ENCODE measurements at regions not wholly inside any gene's neighbourhood (a gene's known extent, or its start where the extent isn't known, plus 50 kb on each side); places are given as distances from the start of the nearest gene placed in this dataset.

GRCh38 chr12:88409257-88409656 is 171.0 kb downstream of the KITLG start:
- H3K27ac ChIP-seq (ENCODE audit: low read depth, low read length): no peak overlapping the region
- no peak overlapping the region for H3K4me2 ChIP-seq (ENCODE audit: low read length)
- H3K79me2 ChIP-seq (ENCODE audit: insufficient read depth, low read length): no peaks in the 10 kb centered on the region
- Mint-ChIP-seq H3K4me1 (ENCODE audit: low read depth, unreplicated experiment) (peaks cover 5% of the 10 kb centered on the region), H3K36me3 (ENCODE audit: low read depth, unreplicated experiment) (no peaks in the 10 kb centered on the region), H3K4me3 (ENCODE audit: unreplicated experiment) (no peak overlapping the region), H3K27me3 (ENCODE audit: low read depth, unreplicated experiment) (no peaks in the 10 kb centered on the region), H3K27ac (ENCODE audit: unreplicated experiment) (no peak overlapping the region), H3K9me3 (ENCODE audit: unreplicated experiment) (no peaks in the 10 kb centered on the region)
- no peak overlapping the region for H3K4me3 ChIP-seq (ENCODE audit: insufficient read depth, low read depth, low read length)
- no peak overlapping the region for H3K9ac ChIP-seq (ENCODE audit: low read length)
- no peak overlapping the region for H2AFZ ChIP-seq (ENCODE audit: low read depth, low read length)
- DNase-seq (ENCODE audit: low read depth) (no peak), FAIRE-seq (no peak)
- H4K20me1 ChIP-seq (ENCODE audit: insufficient read depth, low read length): no peaks in the 10 kb centered on the region
- TF ChIP-seq CTCF (IDR thresholded peaks at IDR 0.05; ENCODE audit: insufficient read depth, low read depth, low read length) (no peak), EZH2 (IDR thresholded peaks at IDR 0.05; ENCODE audit: insufficient read depth, low read length) (no peak)
- H3K27me3 ChIP-seq (ENCODE audit: insufficient read depth, low read length): no peaks in the 10 kb centered on the region
- H3K36me3 ChIP-seq (ENCODE audit: insufficient read depth, low read length): no peaks in the 10 kb centered on the region
- H3K4me1 ChIP-seq (ENCODE audit: insufficient read depth, low read length): no peaks in the 10 kb centered on the region
- no peaks in the 10 kb centered on the region for H3K9me3 ChIP-seq (ENCODE audit: insufficient read depth, low read depth, low read length)

GRCh38 chr12:88411689-88412088 is 168.6 kb downstream of the KITLG start:
- no peak overlapping the region for H3K9ac ChIP-seq (ENCODE audit: low read length)
- no peaks in the 10 kb centered on the region for H3K79me2 ChIP-seq (ENCODE audit: insufficient read depth, low read length)
- peak; percentile 32 for FAIRE-seq
- H3K4me3 Mint-ChIP-seq (ENCODE audit: unreplicated experiment): no peak overlapping the region
- no peaks in the 10 kb centered on the region for H3K36me3 Mint-ChIP-seq (ENCODE audit: low read depth, unreplicated experiment)
- H3K27me3 ChIP-seq (ENCODE audit: insufficient read depth, low read length): no peaks in the 10 kb centered on the region
- no peak overlapping the region for H3K27ac Mint-ChIP-seq (ENCODE audit: unreplicated experiment)
- H3K36me3 ChIP-seq (ENCODE audit: insufficient read depth, low read length): no peaks in the 10 kb centered on the region
- peaks cover 5% of the 10 kb centered on the region for H3K4me1 Mint-ChIP-seq (ENCODE audit: low read depth, unreplicated experiment)
- no peak overlapping the region for H3K4me3 ChIP-seq (ENCODE audit: insufficient read depth, low read depth, low read length)
- DNase-seq (ENCODE audit: low read depth): no peak
- H3K27me3 Mint-ChIP-seq (ENCODE audit: low read depth, unreplicated experiment): no peaks in the 10 kb centered on the region
- TF ChIP-seq EZH2 (IDR thresholded peaks at IDR 0.05; ENCODE audit: insufficient read depth, low read length) (no peak), CTCF (IDR thresholded peaks at IDR 0.05; ENCODE audit: insufficient read depth, low read depth, low read length) (no peak)
- H3K4me1 ChIP-seq (ENCODE audit: insufficient read depth, low read length): no peaks in the 10 kb centered on the region
- no peak overlapping the region for H3K4me2 ChIP-seq (ENCODE audit: low read length)
- H4K20me1 ChIP-seq (ENCODE audit: insufficient read depth, low read length): no peaks in the 10 kb centered on the region
- H3K9me3 ChIP-seq (ENCODE audit: insufficient read depth, low read depth, low read length): no peaks in the 10 kb centered on the region
- H3K9me3 Mint-ChIP-seq (ENCODE audit: unreplicated experiment): no peaks in the 10 kb centered on the region
- no peak overlapping the region for H2AFZ ChIP-seq (ENCODE audit: low read depth, low read length)
- no peak overlapping the region for H3K27ac ChIP-seq (ENCODE audit: low read depth, low read length)

GRCh38 chr12:88413646-88414045 is 166.6 kb downstream of the KITLG start:
- no peak overlapping the region for H3K27ac Mint-ChIP-seq (ENCODE audit: unreplicated experiment)

More at GRCh38 chr12:88413646-88414045, 166.6 kb downstream of the KITLG start:
- Histone ChIP-seq H2AFZ (ENCODE audit: low read depth, low read length) (no peak overlapping the region), H3K36me3 (ENCODE audit: insufficient read depth, low read length) (no peaks in the 10 kb centered on the region), H3K4me2 (ENCODE audit: low read length) (no peak overlapping the region), H3K4me3 (ENCODE audit: insufficient read depth, low read depth, low read length) (no peak overlapping the region), H3K9me3 (ENCODE audit: insufficient read depth, low read depth, low read length) (no peaks in the 10 kb centered on the region), H3K27me3 (ENCODE audit: insufficient read depth, low read length) (no peaks in the 10 kb centered on the region), H3K27ac (ENCODE audit: low read depth, low read length) (no peak overlapping the region), H3K9ac (ENCODE audit: low read length) (no peak overlapping the region), H3K4me1 (ENCODE audit: insufficient read depth, low read length) (no peaks in the 10 kb centered on the region), H3K79me2 (ENCODE audit: insufficient read depth, low read length) (peaks cover 2% of the 10 kb centered on the region), H4K20me1 (ENCODE audit: insufficient read depth, low read length) (no peaks in the 10 kb centered on the region)
- Mint-ChIP-seq H3K4me3 (ENCODE audit: unreplicated experiment) (no peak overlapping the region), H3K36me3 (ENCODE audit: low read depth, unreplicated experiment) (no peaks in the 10 kb centered on the region), H3K9me3 (ENCODE audit: unreplicated experiment) (no peaks in the 10 kb centered on the region), H3K4me1 (ENCODE audit: low read depth, unreplicated experiment) (peaks cover 5% of the 10 kb centered on the region), H3K27me3 (ENCODE audit: low read depth, unreplicated experiment) (no peaks in the 10 kb centered on the region)
- TF ChIP-seq CTCF (IDR thresholded peaks at IDR 0.05; ENCODE audit: insufficient read depth, low read depth, low read length): no peak
- TF ChIP-seq EZH2 (IDR thresholded peaks at IDR 0.05; ENCODE audit: insufficient read depth, low read length): no peak
- FAIRE-seq: peak; percentile 20
- DNase-seq (ENCODE audit: low read depth): no peak

All from astrocyte (in vitro differentiated cells and primary cell).